Kidney epithelial cell (primary cell): ENCODE measurements at regions not wholly inside any gene's neighbourhood (a gene's known extent, or its start where the extent isn't known, plus 50 kb on each side); places are given as distances from the start of the nearest gene placed in this dataset.

Source experiments
- DNase-seq: peaks from one replicate; pipeline ENCODE4 v3.0.0-alpha.2; 2010; ENCODE audit warnings: low read depth
- H3K27me3 ChIP-seq: 2 replicates; pipeline ENCODE4 v1.6.0; 2011; ENCODE audit warnings: low read length; ENCODE audit not compliant: control insufficient read depth, insufficient read depth
- H3K36me3 ChIP-seq: 2 replicates; pipeline ENCODE4 v1.5.1; 2011; ENCODE audit warnings: low read length; ENCODE audit not compliant: control insufficient read depth, insufficient read depth
- H3K4me3 ChIP-seq: 2 replicates; pipeline ENCODE4 v1.5.1; 2011; ENCODE audit warnings: low read depth, mild to moderate bottlenecking, control low read depth, low read length
- CTCF ChIP-seq: IDR thresholded peaks from 2 replicates; pipeline ENCODE4 v1.5.1; 2011; ENCODE audit warnings: mild to moderate bottlenecking, moderate library complexity, low read length, control low read depth, inconsistent platforms; ENCODE audit not compliant: insufficient read depth, poor library complexity, severe bottlenecking

GRCh38 chr7:85528581-85528980 lies 341.7 kb upstream of the SEMA3D start:
- no peaks in the 10 kb centered on the region for H3K27me3 ChIP-seq
- no peak overlapping the region for H3K4me3 ChIP-seq
- H3K36me3 ChIP-seq = no peaks in the 10 kb centered on the region
- DNase-seq = no peak
- no peak for TF ChIP-seq CTCF

GRCh38 chr7:85525676-85526075 lies 338.8 kb upstream of the SEMA3D start:
- H3K4me3 ChIP-seq = no peak overlapping the region
- no peak for TF ChIP-seq CTCF
- no peak for DNase-seq
- no peaks in the 10 kb centered on the region for H3K36me3 ChIP-seq
- no peaks in the 10 kb centered on the region for H3K27me3 ChIP-seq

- Histone ChIP-seq H3K36me3 (no peaks in the 10 kb centered on the region), H3K4me3 (no peak overlapping the region), H3K27me3 (no peaks in the 10 kb centered on the region)
- no peak for TF ChIP-seq CTCF
- DNase-seq = no peak
These were observed 335.2 kb upstream of the SEMA3D start for GRCh38 chr7:85522070-85522469.

GRCh38 chr7:85521108-85521694 lies 334.3 kb upstream of the SEMA3D start:
- no peaks in the 10 kb centered on the region for H3K36me3 ChIP-seq

GRCh38 chr7:85520175-85520574 lies 333.3 kb upstream of the SEMA3D start:
- TF ChIP-seq CTCF = no peak
- no peak overlapping the region for H3K4me3 ChIP-seq
- H3K36me3 ChIP-seq = no peaks in the 10 kb centered on the region
- no peak for DNase-seq
- H3K27me3 ChIP-seq = no peaks in the 10 kb centered on the region

More at GRCh38 chr7:85521108-85521694, 334.3 kb upstream of the SEMA3D start:
- Histone ChIP-seq H3K27me3 (no peaks in the 10 kb centered on the region), H3K4me3 (no peak overlapping the region)
- DNase-seq = no peak
- TF ChIP-seq CTCF = no peak

- Histone ChIP-seq H3K36me3 (no peaks in the 10 kb centered on the region), H3K27me3 (no peaks in the 10 kb centered on the region), H3K4me3 (no peak overlapping the region)
- DNase-seq = no peak
- TF ChIP-seq CTCF = no peak
These were observed 329.8 kb upstream of the SEMA3D start for GRCh38 chr7:85516675-85517074.
